Smooth muscle cell (in vitro differentiated cells): ENCODE measurements at regions not wholly inside any gene's neighbourhood (a gene's known extent, or its start where the extent isn't known, plus 50 kb on each side); places are given as distances from the start of the nearest gene placed in this dataset.

ENCODE experiments used
- DNase-seq: peaks from one replicate; lab custom pipeline; 2025; ENCODE audit not compliant: unreplicated experiment; lab: John Stamatoyannopoulos, UW
- H2AFZ ChIP-seq: fragments of 200-600 bp; sonication (generic); 2 replicates; pipeline ENCODE4 v1.6.0; 2016; ENCODE audit warnings: antibody characterized with exemption, low read depth, mild to moderate bottlenecking
- H3F3A ChIP-seq: fragments of 200-600 bp; sonication (generic); 2 replicates; pipeline ENCODE4 v1.6.0; 2017; ENCODE audit warnings: antibody characterized with exemption, low read depth
- H3K27ac ChIP-seq: fragments of 200-600 bp; sonication (generic); 2 replicates; pipeline ENCODE4 v1.5.1; 2016; ENCODE audit warnings: low read depth, mild to moderate bottlenecking
- H3K27me3 ChIP-seq: fragments of 200-600 bp; sonication (generic); 2 replicates; pipeline ENCODE4 v1.6.1; 2016; ENCODE audit warnings: low read depth, mild to moderate bottlenecking
- H3K36me3 ChIP-seq: fragments of 200-600 bp; sonication (generic); 2 replicates; pipeline ENCODE4 v1.5.1; 2016; ENCODE audit warnings: low read depth
- H3K4me1 ChIP-seq: fragments of 200-600 bp; sonication (generic); 2 replicates; pipeline ENCODE4 v1.5.1; 2016; ENCODE audit warnings: low read depth
- H3K4me2 ChIP-seq: fragments of 200-600 bp; sonication (generic); 2 replicates; pipeline ENCODE4 v1.6.0; 2016; ENCODE audit warnings: mild to moderate bottlenecking
- H3K4me3 ChIP-seq: fragments of 200-600 bp; sonication (generic); 2 replicates; pipeline ENCODE4 v1.5.1; 2016; ENCODE audit warnings: mild to moderate bottlenecking
- H3K79me2 ChIP-seq: fragments of 200-600 bp; sonication (generic); 2 replicates; pipeline ENCODE4 v1.6.0; 2016; ENCODE audit warnings: low read depth, mild to moderate bottlenecking
- H3K9ac ChIP-seq: fragments of 200-600 bp; sonication (generic); 2 replicates; pipeline ENCODE4 v1.6.0; 2016; ENCODE audit warnings: low read depth
- H3K9me3 ChIP-seq: fragments of 200-600 bp; sonication (generic); replicated peaks from 2 replicates; pipeline ENCODE4 v1.5.1; 2016; ENCODE audit warnings: low read depth
- H4K20me1 ChIP-seq: fragments of 200-600 bp; sonication (generic); 2 replicates; pipeline ENCODE4 v1.6.0; 2016; ENCODE audit warnings: low read depth
- WGBS: methylation state at CpG from one replicate; pipeline ENCODE4 v1.1.7; 2016; ENCODE audit warnings: low lambda C conversion rate; 5-methylcytosine and 5-hydroxymethylcytosine counted together
- TF ChIP-seq, protein P1 (sequence below): fragments of 200-600 bp; sonication (generic); IDR thresholded peaks from 2 replicates; pipeline ENCODE4 v1.5.1; 2017; ENCODE audit warnings: borderline replicate concordance, mild to moderate bottlenecking, antibody characterized with exemption; ENCODE audit not compliant: insufficient read depth, poor library complexity, severe bottlenecking

DNA sequence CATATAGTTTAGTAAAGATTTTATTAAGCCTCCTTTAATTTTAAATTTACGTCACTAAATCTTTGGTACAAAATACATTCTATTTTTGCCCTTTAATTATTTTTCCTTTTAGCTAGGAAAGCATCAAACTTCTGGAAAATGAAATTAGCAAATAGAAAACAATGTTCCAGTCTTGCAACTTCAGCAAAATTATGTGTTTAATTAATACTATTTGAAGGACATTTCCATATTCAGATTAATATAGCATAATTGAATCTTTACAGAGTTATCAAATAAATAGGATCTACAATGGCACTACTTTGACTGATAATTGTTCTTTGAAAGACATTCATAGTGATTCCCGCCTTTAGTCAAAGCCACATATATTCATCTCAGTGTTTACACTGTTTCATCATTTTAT lies 904.2 kb downstream of the KCNT2 start:
- no peaks in the 10 kb centered on the region for H3K27me3 ChIP-seq
- no peaks in the 10 kb centered on the region for H3K9me3 ChIP-seq
- no peaks in the 10 kb centered on the region for H3K79me2 ChIP-seq
- no peak overlapping the region for H3K27ac ChIP-seq
- H3F3A ChIP-seq = no peaks in the 10 kb centered on the region
- no peak overlapping the region for H3K9ac ChIP-seq
- DNase-seq = no peak
- no peak overlapping the region for H2AFZ ChIP-seq
- WGBS = 91% methylated on average over 2 of the region's 2 CpGs
- H3K4me1 ChIP-seq = no peaks in the 10 kb centered on the region
- no peak overlapping the region for H3K4me2 ChIP-seq
- no peaks in the 10 kb centered on the region for H4K20me1 ChIP-seq
- H3K36me3 ChIP-seq = no peaks in the 10 kb centered on the region
- H3K4me3 ChIP-seq = no peak overlapping the region
- TF ChIP-seq, protein P1, sequence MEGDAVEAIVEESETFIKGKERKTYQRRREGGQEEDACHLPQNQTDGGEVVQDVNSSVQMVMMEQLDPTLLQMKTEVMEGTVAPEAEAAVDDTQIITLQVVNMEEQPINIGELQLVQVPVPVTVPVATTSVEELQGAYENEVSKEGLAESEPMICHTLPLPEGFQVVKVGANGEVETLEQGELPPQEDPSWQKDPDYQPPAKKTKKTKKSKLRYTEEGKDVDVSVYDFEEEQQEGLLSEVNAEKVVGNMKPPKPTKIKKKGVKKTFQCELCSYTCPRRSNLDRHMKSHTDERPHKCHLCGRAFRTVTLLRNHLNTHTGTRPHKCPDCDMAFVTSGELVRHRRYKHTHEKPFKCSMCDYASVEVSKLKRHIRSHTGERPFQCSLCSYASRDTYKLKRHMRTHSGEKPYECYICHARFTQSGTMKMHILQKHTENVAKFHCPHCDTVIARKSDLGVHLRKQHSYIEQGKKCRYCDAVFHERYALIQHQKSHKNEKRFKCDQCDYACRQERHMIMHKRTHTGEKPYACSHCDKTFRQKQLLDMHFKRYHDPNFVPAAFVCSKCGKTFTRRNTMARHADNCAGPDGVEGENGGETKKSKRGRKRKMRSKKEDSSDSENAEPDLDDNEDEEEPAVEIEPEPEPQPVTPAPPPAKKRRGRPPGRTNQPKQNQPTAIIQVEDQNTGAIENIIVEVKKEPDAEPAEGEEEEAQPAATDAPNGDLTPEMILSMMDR = no peak

DNA sequence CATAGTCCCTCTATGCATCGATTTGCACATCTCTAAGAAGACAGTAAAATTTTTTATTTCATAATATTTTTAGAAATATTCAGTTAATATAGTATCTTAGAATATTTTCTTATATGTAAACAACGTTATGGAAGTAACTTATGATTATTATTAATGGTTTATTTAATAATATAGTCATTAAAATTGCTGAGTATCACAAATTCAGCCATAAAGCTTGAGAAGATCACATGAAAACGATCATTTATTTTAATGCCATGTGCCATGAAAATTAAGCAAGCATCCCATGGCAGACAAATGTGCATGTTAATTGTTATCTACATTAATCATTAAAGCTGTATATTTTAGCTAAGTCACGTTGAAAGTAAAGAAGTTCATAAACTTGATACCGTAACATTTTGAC lies 907.1 kb downstream of the KCNT2 start:
- Histone ChIP-seq H2AFZ (no peak overlapping the region), H4K20me1 (no peaks in the 10 kb centered on the region), H3K4me1 (no peaks in the 10 kb centered on the region), H3K79me2 (no peaks in the 10 kb centered on the region), H3K9ac (no peak overlapping the region), H3K4me2 (no peak overlapping the region), H3K4me3 (no peak overlapping the region), H3K27ac (no peak overlapping the region), H3K36me3 (no peaks in the 10 kb centered on the region), H3F3A (no peaks in the 10 kb centered on the region), H3K27me3 (no peaks in the 10 kb centered on the region), H3K9me3 (no peaks in the 10 kb centered on the region)
- TF ChIP-seq, protein P1 = no peak
- 83% methylated on average over 5 of the region's 5 CpGs for WGBS
- no peak for DNase-seq

DNA sequence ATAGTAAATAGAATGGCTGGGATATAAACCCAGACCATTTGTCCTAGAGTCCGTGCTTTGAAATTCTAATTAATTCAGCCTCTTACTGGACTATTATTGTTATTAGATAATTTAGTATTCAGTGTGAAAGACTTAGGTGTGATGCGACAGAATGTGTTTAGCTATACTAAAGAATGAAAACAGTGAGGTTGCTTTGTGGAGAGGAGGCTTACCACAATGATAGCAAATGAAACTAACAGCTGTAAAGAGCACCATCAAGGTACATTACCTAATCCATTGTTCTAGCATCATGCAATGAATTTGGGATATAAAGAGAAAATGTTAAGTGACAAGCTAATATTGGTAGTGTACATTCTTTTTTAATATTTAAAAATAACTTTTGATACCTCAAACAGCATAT lies 911.1 kb downstream of the KCNT2 start:
- Histone ChIP-seq H3K27ac (no peak overlapping the region), H2AFZ (no peak overlapping the region), H3F3A (no peaks in the 10 kb centered on the region), H3K27me3 (no peaks in the 10 kb centered on the region), H3K4me1 (no peaks in the 10 kb centered on the region), H3K4me3 (no peak overlapping the region), H3K9ac (no peak overlapping the region), H3K36me3 (no peaks in the 10 kb centered on the region), H3K9me3 (no peaks in the 10 kb centered on the region), H3K4me2 (no peak overlapping the region), H3K79me2 (no peaks in the 10 kb centered on the region), H4K20me1 (no peaks in the 10 kb centered on the region)
- WGBS = 94% methylated on average over 2 of the region's 2 CpGs
- TF ChIP-seq, protein P1 = no peak
- DNase-seq = no peak

DNA sequence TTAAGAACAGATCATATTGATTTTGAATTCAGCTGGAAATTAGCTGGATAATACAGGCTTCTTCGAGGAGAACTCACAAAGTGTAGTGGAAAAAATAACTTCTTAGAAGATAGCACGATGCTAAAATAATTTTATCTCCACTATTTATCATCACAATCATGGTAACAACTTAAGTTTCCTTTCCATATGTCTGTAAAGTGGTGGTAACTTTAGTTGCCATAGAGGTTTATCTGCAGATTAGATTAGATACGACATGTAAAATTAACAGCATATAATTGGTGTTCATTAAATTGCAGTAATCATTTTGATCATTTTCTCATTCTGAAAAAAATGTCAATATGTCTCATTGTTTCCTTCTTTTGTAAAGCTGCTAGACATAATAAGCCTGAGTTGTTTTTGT lies 921.5 kb downstream of the KCNT2 start:
- Histone ChIP-seq H3K79me2 (no peaks in the 10 kb centered on the region), H3F3A (no peaks in the 10 kb centered on the region), H3K4me1 (no peaks in the 10 kb centered on the region), H3K4me2 (no peak overlapping the region), H3K27ac (no peak overlapping the region), H3K4me3 (no peak overlapping the region), H3K36me3 (no peaks in the 10 kb centered on the region), H3K27me3 (no peaks in the 10 kb centered on the region), H4K20me1 (no peaks in the 10 kb centered on the region), H3K9ac (no peak overlapping the region), H3K9me3 (no peaks in the 10 kb centered on the region), H2AFZ (no peak overlapping the region)
- 90% methylated on average over 3 of the region's 3 CpGs for WGBS
- TF ChIP-seq, protein P1 = no peak
- DNase-seq = no peak
